H1 (cell line): ENCODE measurements at regions not wholly inside any gene's neighbourhood (a gene's known extent, or its start where the extent isn't known, plus 50 kb on each side); places are given as distances from the start of the nearest gene placed in this dataset.

Experiments used
- JUND ChIP-seq: IDR thresholded peaks from 2 replicates; pipeline ENCODE4 v1.6.1; 2011; ENCODE audit warnings: mild to moderate bottlenecking, improper control_type of control experiment, low read length
- POU5F1 ChIP-seq: IDR thresholded peaks from 2 replicates; pipeline ENCODE4 v1.6.1; 2011; ENCODE audit warnings: low read depth, mild to moderate bottlenecking, low read length, moderate library complexity
- RFX5 ChIP-seq: IDR thresholded peaks from 2 replicates; pipeline ENCODE4 v1.6.1; 2011; ENCODE audit warnings: low read depth, low read length, improper control_type of control experiment, borderline replicate concordance
- TBP ChIP-seq: IDR thresholded peaks from 2 replicates; pipeline ENCODE4 v1.6.1; 2011; ENCODE audit warnings: low read depth, low read length, improper control_type of control experiment
- TEAD4 ChIP-seq: IDR thresholded peaks from 2 replicates; pipeline ENCODE4 v1.6.1; 2012; ENCODE audit warnings: low read depth, low read length, inconsistent platforms, mixed read lengths
- TF ChIP-seq, protein P1 (sequence below), 3 experiments: IDR thresholded peaks; 1 replicate in 2 of 3; 2 replicates in 1 of 3; pipeline versions ENCODE4 v1.5.1 to v1.6.1; 2011; ENCODE audit warnings: low read length in 3 of 3, mild to moderate bottlenecking in 3 of 3, inconsistent platforms in 2 of 3, low read depth in 1 of 3, moderate library complexity in 1 of 3; ENCODE audit not compliant: insufficient read depth in 1 of 3; ENCODE audit errors: control extremely low read depth in 1 of 3
- TF ChIP-seq, protein P2 (sequence below): IDR thresholded peaks from 2 replicates; pipeline ENCODE4 v1.6.1; 2012; ENCODE audit warnings: inconsistent platforms

DNA sequence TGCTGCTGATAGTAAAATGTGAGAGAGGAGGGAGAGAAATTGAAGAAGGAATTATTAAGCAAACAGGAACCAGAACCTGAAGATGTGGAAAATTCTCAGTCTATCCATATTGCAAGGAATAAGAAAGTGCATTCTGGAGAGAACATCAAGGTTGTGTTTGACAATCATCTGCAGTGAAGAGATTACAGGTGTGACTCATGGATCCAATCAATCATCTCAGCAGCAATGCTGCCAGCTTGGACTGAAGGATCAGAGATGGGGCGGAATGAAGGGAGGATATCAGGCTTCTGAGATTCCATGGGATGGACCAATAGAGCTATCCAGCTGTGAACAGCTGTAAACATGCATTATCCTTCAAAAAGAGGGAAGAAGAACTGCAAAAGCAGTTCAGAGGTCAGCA lies 247.3 kb downstream of the LPIN1 start (continued):
- TF ChIP-seq, protein P1, sequence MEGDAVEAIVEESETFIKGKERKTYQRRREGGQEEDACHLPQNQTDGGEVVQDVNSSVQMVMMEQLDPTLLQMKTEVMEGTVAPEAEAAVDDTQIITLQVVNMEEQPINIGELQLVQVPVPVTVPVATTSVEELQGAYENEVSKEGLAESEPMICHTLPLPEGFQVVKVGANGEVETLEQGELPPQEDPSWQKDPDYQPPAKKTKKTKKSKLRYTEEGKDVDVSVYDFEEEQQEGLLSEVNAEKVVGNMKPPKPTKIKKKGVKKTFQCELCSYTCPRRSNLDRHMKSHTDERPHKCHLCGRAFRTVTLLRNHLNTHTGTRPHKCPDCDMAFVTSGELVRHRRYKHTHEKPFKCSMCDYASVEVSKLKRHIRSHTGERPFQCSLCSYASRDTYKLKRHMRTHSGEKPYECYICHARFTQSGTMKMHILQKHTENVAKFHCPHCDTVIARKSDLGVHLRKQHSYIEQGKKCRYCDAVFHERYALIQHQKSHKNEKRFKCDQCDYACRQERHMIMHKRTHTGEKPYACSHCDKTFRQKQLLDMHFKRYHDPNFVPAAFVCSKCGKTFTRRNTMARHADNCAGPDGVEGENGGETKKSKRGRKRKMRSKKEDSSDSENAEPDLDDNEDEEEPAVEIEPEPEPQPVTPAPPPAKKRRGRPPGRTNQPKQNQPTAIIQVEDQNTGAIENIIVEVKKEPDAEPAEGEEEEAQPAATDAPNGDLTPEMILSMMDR (IDR thresholded peaks at IDR 0.05; ENCODE audit: control extremely low read depth in 1 of 3, insufficient read depth in 1 of 3, low read depth in 1 of 3, low read length in 3 of 3), result no peak
- TF ChIP-seq, protein P2, sequence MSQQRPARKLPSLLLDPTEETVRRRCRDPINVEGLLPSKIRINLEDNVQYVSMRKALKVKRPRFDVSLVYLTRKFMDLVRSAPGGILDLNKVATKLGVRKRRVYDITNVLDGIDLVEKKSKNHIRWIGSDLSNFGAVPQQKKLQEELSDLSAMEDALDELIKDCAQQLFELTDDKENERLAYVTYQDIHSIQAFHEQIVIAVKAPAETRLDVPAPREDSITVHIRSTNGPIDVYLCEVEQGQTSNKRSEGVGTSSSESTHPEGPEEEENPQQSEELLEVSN, result no peak
- TF ChIP-seq TEAD4, result no peak
- TF ChIP-seq JUND, result no peak
- TF ChIP-seq TBP, result no peak
- TF ChIP-seq RFX5, result no peak
- no peak for TF ChIP-seq POU5F1
